Smooth muscle cell (in vitro differentiated cells): ENCODE measurements at regions not wholly inside any gene's neighbourhood (a gene's known extent, or its start where the extent isn't known, plus 50 kb on each side); places are given as distances from the start of the nearest gene placed in this dataset.

ENCODE experiments used
- DNase-seq: peaks from one replicate; lab custom pipeline; 2025; ENCODE audit not compliant: unreplicated experiment; lab: John Stamatoyannopoulos, UW
- H2AFZ ChIP-seq: fragments of 200-600 bp; sonication (generic); 2 replicates; pipeline ENCODE4 v1.6.0; 2016; ENCODE audit warnings: antibody characterized with exemption, low read depth, mild to moderate bottlenecking
- H3F3A ChIP-seq: fragments of 200-600 bp; sonication (generic); 2 replicates; pipeline ENCODE4 v1.6.0; 2017; ENCODE audit warnings: antibody characterized with exemption, low read depth
- H3K27ac ChIP-seq: fragments of 200-600 bp; sonication (generic); 2 replicates; pipeline ENCODE4 v1.5.1; 2016; ENCODE audit warnings: low read depth, mild to moderate bottlenecking
- H3K27me3 ChIP-seq: fragments of 200-600 bp; sonication (generic); 2 replicates; pipeline ENCODE4 v1.6.1; 2016; ENCODE audit warnings: low read depth, mild to moderate bottlenecking
- H3K36me3 ChIP-seq: fragments of 200-600 bp; sonication (generic); 2 replicates; pipeline ENCODE4 v1.5.1; 2016; ENCODE audit warnings: low read depth
- H3K4me1 ChIP-seq: fragments of 200-600 bp; sonication (generic); 2 replicates; pipeline ENCODE4 v1.5.1; 2016; ENCODE audit warnings: low read depth
- H3K4me2 ChIP-seq: fragments of 200-600 bp; sonication (generic); 2 replicates; pipeline ENCODE4 v1.6.0; 2016; ENCODE audit warnings: mild to moderate bottlenecking
- H3K4me3 ChIP-seq: fragments of 200-600 bp; sonication (generic); 2 replicates; pipeline ENCODE4 v1.5.1; 2016; ENCODE audit warnings: mild to moderate bottlenecking
- H3K79me2 ChIP-seq: fragments of 200-600 bp; sonication (generic); 2 replicates; pipeline ENCODE4 v1.6.0; 2016; ENCODE audit warnings: low read depth, mild to moderate bottlenecking
- H3K9ac ChIP-seq: fragments of 200-600 bp; sonication (generic); 2 replicates; pipeline ENCODE4 v1.6.0; 2016; ENCODE audit warnings: low read depth
- H3K9me3 ChIP-seq: fragments of 200-600 bp; sonication (generic); replicated peaks from 2 replicates; pipeline ENCODE4 v1.5.1; 2016; ENCODE audit warnings: low read depth
- H4K20me1 ChIP-seq: fragments of 200-600 bp; sonication (generic); 2 replicates; pipeline ENCODE4 v1.6.0; 2016; ENCODE audit warnings: low read depth
- CTCF ChIP-seq: fragments of 200-600 bp; sonication (generic); IDR thresholded peaks from 2 replicates; pipeline ENCODE4 v1.5.1; 2017; ENCODE audit warnings: borderline replicate concordance, mild to moderate bottlenecking, antibody characterized with exemption; ENCODE audit not compliant: insufficient read depth, poor library complexity, severe bottlenecking
- WGBS: methylation state at CpG from one replicate; pipeline ENCODE4 v1.1.7; 2016; ENCODE audit warnings: low lambda C conversion rate; 5-methylcytosine and 5-hydroxymethylcytosine counted together

DNA sequence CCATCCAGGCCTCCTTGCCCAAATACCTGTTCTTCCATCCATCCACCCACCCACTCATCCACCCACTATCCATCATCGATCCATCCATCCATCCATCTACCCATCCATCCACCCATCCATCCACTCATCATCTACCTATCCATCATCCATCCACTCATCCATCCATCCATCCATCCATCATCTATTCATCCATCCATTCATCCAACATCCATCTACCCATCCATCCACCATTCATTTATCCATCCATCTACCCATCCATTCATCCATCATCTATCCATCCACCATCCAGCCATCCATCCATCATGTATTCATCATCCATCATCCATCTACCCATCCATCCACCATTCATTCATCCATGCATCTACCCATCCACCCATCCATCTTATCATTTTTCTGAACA is 413.2 kb downstream of the CTTN start:
- H2AFZ ChIP-seq: no peak overlapping the region
- H3K4me3 ChIP-seq: no peak overlapping the region
- no peaks in the 10 kb centered on the region for H3K36me3 ChIP-seq
- H3K4me1 ChIP-seq: no peaks in the 10 kb centered on the region
- no peaks in the 10 kb centered on the region for H4K20me1 ChIP-seq
- no peaks in the 10 kb centered on the region for H3F3A ChIP-seq
- H3K27ac ChIP-seq: no peak overlapping the region
- TF ChIP-seq CTCF: no peak
- no peak overlapping the region for H3K9ac ChIP-seq
- DNase-seq: no peak
- no peak overlapping the region for H3K4me2 ChIP-seq
- no peaks in the 10 kb centered on the region for H3K9me3 ChIP-seq
- 100% methylated on average over 1 of the region's 1 CpG for WGBS
- no peaks in the 10 kb centered on the region for H3K79me2 ChIP-seq
- no peaks in the 10 kb centered on the region for H3K27me3 ChIP-seq

GRCh38 chr11:70811915-70812314 is 413.6 kb downstream of the CTTN start:
- Histone ChIP-seq H3K9me3 (no peaks in the 10 kb centered on the region), H4K20me1 (no peaks in the 10 kb centered on the region), H3K27me3 (no peaks in the 10 kb centered on the region), H3F3A (no peaks in the 10 kb centered on the region), H3K27ac (no peak overlapping the region), H3K36me3 (no peaks in the 10 kb centered on the region), H3K4me1 (no peaks in the 10 kb centered on the region), H2AFZ (no peak overlapping the region), H3K79me2 (no peaks in the 10 kb centered on the region), H3K4me2 (no peak overlapping the region), H3K4me3 (no peak overlapping the region), H3K9ac (no peak overlapping the region)
- no peak for TF ChIP-seq CTCF
- WGBS: 90% methylated on average over 4 of the region's 4 CpGs
- no peak for DNase-seq

DNA sequence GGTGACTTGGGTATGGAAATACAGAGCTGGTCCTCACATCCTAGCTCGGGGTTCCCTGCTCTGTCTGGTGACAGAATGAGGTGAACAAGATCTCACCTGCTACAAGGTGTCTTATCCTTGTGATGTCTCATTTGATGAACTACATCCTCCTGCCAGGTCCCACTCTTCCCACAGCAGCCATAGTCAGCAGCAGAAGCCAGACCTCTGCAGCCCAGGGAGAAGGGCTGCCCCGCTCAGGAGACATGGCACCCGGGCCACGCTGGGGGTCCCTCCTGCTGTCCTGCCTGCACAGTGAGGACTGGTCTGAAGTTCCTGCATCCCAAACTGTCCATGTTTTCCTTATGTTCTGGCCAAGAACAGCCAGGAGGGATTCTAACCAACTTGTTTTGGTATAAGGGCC is 414.1 kb downstream of the CTTN start:
- no peak for TF ChIP-seq CTCF
- Histone ChIP-seq H3K79me2 (no peaks in the 10 kb centered on the region), H3K4me1 (no peaks in the 10 kb centered on the region), H3K9me3 (no peaks in the 10 kb centered on the region), H3K4me2 (no peak overlapping the region), H3F3A (no peaks in the 10 kb centered on the region), H4K20me1 (no peaks in the 10 kb centered on the region), H3K36me3 (no peaks in the 10 kb centered on the region), H3K9ac (no peak overlapping the region), H3K4me3 (no peak overlapping the region), H3K27me3 (no peaks in the 10 kb centered on the region), H2AFZ (no peak overlapping the region), H3K27ac (no peak overlapping the region)
- WGBS: 89% methylated on average over 4 of the region's 4 CpGs
- no peak for DNase-seq

- Histone ChIP-seq H3K27ac (no peak overlapping the region), H3K9me3 (no peaks in the 10 kb centered on the region), H3K27me3 (no peaks in the 10 kb centered on the region), H2AFZ (no peak overlapping the region), H3K9ac (no peak overlapping the region), H4K20me1 (no peaks in the 10 kb centered on the region), H3K4me1 (no peaks in the 10 kb centered on the region), H3K36me3 (no peaks in the 10 kb centered on the region), H3F3A (no peaks in the 10 kb centered on the region), H3K4me3 (no peak overlapping the region), H3K79me2 (no peaks in the 10 kb centered on the region), H3K4me2 (no peak overlapping the region)
- no peak for TF ChIP-seq CTCF
- 91% methylated on average over 11 of the region's 11 CpGs for WGBS
- DNase-seq: no peak
Measured at GRCh38 chr11:70813651-70814050, 415.3 kb downstream of the CTTN start.
